T47D (cell line): ENCODE measurements at regions not wholly inside any gene's neighbourhood (a gene's known extent, or its start where the extent isn't known, plus 50 kb on each side); places are given as distances from the start of the nearest gene placed in this dataset.
"Not testable (repeated sequence)": the region's sequence is repeated elsewhere in the genome, so short reads cannot be mapped to it uniquely, and the experiment has no call there.

Experiments used
- DNase-seq, 2 experiments: peaks; one replicate each; pipeline versions ENCODE4 v3.0.0 to v3.0.0-alpha.2; 2011 to 2012; ENCODE audit warnings: low read depth in 1 of 2, low spot score in 1 of 2
- JUND ChIP-seq: IDR thresholded peaks from 2 replicates; pipeline ENCODE4 v1.6.1; 2012; ENCODE audit warnings: low read depth
- in situ Hi-C: cut with HindIII; loops from 2 replicates; pipeline ENCODE4 v1.10.0; 2016; ENCODE audit warnings: low sequenced_read_pairs, low pct_unique_long_range_greater_than_20kb

DNA sequence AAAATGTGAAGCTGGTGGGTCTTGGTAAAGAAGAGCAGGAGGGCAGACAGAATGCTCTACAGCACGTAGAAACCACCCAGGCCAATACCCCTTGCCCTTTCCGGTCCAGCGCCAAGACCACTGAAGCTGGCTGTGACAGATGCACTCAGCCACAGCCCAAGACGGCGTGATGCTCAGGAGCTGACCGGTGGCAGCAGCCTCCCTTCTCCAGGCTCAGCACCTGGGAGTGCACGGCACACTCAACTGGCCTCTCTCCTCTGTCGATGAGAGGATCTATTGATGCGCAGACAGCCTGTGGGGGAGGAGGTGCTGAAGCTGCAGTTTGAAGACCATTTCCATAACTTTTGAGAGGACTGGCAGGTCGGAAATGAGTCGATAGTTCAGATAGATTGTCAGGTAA is 141.0 kb upstream of the MYT1L start:
- DNase-seq: no peak
- in situ Hi-C loops: no loop called here
- TF ChIP-seq JUND: no peak

DNA sequence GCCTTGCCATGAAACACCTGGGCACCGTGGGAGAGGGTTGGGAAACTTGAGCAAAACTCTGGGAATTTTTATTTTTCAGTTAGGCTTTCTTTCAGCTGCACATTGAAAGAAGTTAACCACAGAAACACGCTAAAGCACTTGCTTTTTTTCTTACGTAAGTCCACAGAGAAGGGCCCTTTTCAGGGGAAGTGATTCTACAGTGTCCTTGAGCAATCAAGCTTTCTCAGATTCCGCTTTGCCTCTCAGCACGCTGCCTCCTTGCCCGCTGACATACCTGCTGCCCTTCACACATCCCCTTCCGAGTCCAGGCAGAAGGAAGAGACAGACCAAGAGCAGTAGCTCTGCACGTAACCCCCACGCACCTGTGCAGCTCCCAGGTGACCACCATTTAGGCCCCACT is 135.5 kb upstream of the MYT1L start:
- no peak for TF ChIP-seq JUND
- DNase-seq: no peak
- in situ Hi-C loops: no loop called here

DNA sequence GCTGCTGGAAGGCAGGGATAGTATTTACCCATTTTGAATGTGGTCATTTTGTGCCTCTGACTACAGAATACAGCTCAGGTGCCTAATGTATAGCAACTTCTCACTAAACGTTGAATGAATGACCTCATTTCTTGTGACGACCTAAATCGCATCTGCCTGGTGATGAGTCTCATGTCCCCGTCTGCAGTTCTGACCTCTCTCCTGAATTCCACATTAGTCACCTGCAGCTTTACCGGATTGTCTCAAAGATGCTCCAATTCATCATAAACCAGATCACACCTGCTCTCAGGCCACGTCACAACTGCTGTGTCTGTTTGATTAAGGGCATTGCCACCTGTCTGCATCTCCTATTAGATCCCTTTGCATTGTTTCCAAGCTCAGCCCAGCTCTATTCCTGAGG is 133.6 kb upstream of the MYT1L start:
- no peak for DNase-seq

DNA sequence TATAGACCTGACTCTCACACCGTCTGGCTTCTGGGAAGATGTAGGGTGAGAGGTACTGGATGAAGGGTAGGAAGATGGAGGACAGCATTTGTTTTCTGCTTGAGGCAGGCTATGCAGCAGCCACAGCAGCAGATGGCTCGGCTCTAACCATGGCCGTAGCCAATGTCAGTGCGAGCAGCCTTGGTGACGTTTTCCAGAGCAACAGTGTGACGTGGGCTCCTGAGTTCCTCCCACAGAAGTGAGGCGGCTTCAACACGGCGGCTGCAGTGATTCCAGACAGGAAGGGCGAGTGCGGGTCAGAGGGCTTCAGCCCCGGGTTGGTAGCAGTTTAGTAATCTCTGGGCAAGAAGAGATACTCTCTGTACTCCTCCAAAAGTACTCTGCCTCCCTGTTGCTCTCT is 133.0 kb upstream of the MYT1L start:
- TF ChIP-seq JUND: no peak
- peak in 1 of 2 experiments; percentile 14 for DNase-seq
- in situ Hi-C loops: no loop called here

More for the DNA sequence above, 133.6 kb upstream of the MYT1L start:
- no peak for TF ChIP-seq JUND
- in situ Hi-C loops: no loop called here

- DNase-seq: no peak
- TF ChIP-seq JUND: no peak
- in situ Hi-C loops: no loop called here
Observed at GRCh38 chr2:2456721-2457120, 125.6 kb upstream of the MYT1L start.

- no peak for TF ChIP-seq JUND
- no peak for DNase-seq
- in situ Hi-C loops: no loop called here
Observed at GRCh38 chr2:2455151-2455550, 124.1 kb upstream of the MYT1L start.

GRCh38 chr2:2452961-2453360 is 121.9 kb upstream of the MYT1L start:
- DNase-seq: no peak
- in situ Hi-C loops: no loop called here
- TF ChIP-seq JUND: no peak

DNA sequence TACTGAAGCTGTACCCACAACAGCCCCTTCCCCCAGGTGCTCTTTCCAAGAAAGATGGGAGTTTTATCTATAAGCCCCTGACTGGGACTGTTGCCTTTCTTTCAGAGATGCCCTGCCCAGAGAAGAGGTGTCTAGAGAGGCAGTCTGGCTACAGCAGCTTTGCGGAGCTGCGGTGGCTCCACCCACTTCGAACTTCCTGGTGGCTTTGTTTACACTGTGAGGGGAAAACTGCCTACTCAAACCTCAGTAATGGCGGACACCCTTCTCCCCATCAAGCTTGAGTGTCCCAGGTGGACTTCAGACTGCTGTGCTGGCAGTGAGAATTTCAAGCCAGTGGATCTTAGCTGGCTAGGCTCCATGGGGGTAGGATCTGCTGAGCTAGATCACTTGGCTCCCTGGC is 120.2 kb upstream of the MYT1L start:
- in situ Hi-C loops, DNase-seq: not testable (repeated sequence)

DNA sequence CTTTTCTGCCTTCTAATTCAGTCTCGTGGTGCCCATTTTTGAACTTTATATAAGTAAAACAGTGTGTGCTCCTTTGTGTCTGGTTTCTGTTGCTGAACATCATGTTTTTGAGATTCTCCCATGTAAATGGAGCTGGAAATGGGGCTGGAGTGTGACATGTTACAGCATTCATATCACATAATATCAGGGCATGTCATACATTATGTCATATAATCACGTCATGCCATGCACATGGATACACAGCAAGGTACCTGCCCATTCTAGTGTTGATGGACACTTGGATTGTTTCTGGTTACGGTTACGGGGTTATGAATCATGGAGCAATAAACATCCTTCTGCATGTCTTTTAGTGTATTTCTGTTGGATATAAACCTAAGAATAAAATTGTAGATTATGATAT is 117.1 kb upstream of the MYT1L start:
- in situ Hi-C loops: no loop called here
- no peak for DNase-seq
- no peak for TF ChIP-seq JUND

DNA sequence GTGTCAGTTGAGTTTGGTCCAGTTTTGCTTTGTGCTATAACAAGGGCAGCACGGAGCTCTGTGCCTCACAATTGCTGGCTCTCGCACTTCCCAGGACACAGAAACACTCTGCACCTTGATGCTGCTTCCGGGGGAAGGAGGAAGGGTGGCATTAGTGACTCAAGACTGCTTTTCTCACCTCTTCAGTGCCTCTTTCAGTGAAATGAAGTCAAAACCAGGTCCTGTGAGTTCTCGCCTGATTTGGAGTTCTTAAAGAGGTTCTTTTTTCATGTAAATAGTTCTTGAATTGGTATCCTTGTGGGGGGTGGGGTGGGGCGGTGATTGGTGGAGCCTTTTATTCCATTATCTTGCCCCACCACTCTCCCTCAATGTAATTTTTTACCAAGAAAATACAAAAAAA is 91.5 kb upstream of the MYT1L start:
- no peak for TF ChIP-seq JUND
- in situ Hi-C loops: no loop called here

DNA sequence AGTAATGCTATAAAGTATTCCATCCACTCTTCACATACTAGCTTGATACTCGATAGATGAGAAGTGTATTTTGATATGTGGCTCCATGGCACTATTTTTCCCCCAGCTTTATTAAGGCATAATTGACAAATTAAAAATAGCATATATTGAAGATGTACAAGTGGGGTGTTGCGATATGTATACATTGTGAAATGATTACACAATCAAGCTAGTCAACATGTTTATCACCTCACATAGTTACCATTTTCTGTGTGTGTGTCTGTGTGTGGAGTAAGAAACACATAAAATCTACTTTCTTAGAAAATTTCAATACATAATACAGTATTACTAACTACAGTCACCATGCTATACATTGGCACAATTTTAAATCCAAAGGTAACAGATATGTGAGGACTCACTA is 82.5 kb upstream of the MYT1L start:
- DNase-seq: no peak
- in situ Hi-C loops: no loop called here
- no peak for TF ChIP-seq JUND

More for the DNA sequence above, 91.5 kb upstream of the MYT1L start:
- no peak for DNase-seq

DNA sequence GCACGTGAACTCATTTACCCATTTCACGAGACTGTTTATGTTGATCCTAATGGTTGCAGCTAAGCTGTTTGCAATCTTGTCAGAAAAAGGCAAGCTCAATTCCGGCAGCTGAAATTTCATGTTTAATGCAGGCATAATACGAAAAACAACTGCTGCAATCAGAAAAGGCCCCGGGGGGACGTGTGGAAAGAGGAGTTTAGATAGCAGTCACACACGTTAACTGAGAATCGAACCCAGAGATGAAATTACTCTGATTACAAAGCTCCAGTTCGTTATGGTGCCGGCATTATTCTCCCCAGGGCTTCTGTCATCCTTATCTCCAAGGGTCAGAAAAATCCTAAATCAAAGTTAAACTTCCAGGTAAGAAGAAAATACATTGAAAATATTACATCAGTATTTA is 79.9 kb upstream of the MYT1L start:
- in situ Hi-C loops: no loop called here
- no peak for TF ChIP-seq JUND
- no peak for DNase-seq

- no peak for DNase-seq
- no peak for TF ChIP-seq JUND
- in situ Hi-C loops: no loop called here
Observed at GRCh38 chr2:2409481-2409880, 78.4 kb upstream of the MYT1L start.

DNA sequence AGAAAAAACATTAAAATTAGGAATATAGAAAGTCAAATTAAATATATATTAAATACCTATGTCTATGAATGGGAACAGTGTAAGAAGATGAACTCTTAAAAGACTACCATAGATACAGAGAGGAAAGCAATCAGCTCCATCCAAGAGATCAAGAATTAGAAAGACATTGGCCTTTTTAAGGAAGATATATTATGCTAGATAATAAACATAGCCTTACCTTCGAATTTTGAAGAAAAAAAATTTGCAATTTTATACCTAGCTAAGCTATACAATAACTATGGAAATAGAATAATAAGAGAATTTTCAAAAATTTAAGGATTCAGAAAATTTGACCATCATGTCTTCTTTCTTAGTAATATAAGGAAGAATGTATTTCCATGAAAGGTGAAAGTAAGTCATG is 74.7 kb upstream of the MYT1L start:
- no peak for DNase-seq
- no peak for TF ChIP-seq JUND
- in situ Hi-C loops: no loop called here
